HG02885 (cell line): ENCODE measurements at regions not wholly inside any gene's neighbourhood (a gene's known extent, or its start where the extent isn't known, plus 50 kb on each side); places are given as distances from the start of the nearest gene placed in this dataset.
"Not testable (repeated sequence)": the region's sequence is repeated elsewhere in the genome, so short reads cannot be mapped to it uniquely, and the experiment has no call there.

Experiments
- ATAC-seq: cut with Tn5 transposase; IDR thresholded peaks from one replicate; pipeline ENCODE4 v1.9.1; 2021; ENCODE audit warnings: mild to moderate bottlenecking; ENCODE audit not compliant: unreplicated experiment, poor library complexity

- peak; percentile 67 for ATAC-seq
Measured at GRCh38 chr6:128600397-128600951, 80.1 kb upstream of the PTPRK start.

DNA sequence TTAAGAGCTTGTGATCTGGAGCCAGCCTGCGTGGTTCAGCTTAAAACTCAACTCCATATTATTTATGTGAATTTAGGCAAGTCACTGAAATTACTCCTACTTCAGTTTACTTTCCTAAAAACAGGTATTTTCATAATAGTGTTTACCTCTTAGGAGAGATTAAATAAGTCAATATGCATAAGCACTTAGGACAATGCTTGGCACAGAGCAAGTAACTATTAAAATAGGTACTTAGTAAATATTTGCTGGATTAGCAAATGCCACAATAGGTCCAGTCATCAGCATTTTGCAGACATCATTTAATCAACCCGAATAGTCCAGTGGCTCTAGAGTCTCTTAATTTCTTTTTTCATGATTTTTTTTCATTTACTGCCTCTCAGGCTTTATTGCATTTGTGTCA lies 78.6 kb upstream of the PTPRK start:
- no peak for ATAC-seq

DNA sequence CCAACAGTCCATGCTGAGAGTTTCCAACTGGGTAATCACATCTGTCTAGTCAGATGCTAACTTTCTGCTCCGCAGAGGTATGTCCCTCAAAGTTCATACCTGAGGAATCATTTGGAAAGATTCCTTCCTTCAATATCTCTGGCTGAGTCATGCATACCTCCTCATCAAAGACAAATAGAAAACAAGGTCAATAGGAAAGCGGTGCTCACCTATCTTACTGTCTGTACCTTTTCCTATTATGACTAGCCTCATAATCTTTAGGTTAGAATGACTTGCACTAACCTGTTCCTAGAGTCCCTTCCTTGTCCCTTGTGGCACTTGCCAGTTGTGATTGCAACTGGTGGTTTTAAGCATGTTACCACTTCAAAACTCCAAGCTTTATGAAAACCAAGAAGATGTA lies 78.2 kb upstream of the PTPRK start:
- ATAC-seq = no peak

DNA sequence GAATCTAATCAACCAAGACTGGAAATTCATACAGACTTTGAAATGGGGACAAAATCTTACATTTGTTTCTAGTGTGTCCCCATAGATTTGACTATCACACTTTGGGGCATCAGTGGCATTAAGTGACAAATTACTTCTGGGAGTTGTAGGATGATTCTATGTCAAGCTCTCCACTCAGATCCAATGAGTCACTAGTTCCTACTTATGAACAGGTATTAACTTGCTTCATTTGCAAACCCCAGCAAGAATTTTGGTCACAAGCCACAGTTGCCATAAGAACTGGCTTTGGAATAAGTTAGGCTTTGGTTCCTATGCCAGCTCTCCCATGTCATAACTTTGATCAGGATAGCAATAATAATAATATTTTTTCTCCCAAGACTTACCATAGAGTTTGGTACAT lies 77.6 kb upstream of the PTPRK start:
- ATAC-seq = no peak

DNA sequence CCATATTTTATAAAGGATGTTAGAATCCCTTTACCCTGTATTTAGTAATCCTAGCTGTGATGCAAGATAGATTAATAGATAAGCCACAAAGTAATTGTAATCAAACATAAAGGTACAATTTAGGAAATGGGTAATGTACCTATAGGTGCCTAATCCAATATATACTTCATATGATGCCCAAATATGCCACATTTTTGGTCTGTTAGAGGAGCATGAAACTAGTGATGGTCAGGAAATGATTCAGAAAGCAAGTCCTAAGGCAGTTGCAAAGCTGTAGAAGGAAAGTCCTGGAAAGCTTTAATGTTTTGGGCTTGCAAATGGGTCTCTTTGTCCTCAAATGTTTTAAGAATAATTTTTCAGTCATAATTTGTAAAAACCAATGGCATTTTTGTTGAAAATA lies 76.6 kb upstream of the PTPRK start:
- ATAC-seq = no peak

- no peak for ATAC-seq
Measured at GRCh38 chr6:128595544-128595943, 75.1 kb upstream of the PTPRK start.

- ATAC-seq = no peak
Measured at GRCh38 chr6:128586095-128586494, 65.7 kb upstream of the PTPRK start.

DNA sequence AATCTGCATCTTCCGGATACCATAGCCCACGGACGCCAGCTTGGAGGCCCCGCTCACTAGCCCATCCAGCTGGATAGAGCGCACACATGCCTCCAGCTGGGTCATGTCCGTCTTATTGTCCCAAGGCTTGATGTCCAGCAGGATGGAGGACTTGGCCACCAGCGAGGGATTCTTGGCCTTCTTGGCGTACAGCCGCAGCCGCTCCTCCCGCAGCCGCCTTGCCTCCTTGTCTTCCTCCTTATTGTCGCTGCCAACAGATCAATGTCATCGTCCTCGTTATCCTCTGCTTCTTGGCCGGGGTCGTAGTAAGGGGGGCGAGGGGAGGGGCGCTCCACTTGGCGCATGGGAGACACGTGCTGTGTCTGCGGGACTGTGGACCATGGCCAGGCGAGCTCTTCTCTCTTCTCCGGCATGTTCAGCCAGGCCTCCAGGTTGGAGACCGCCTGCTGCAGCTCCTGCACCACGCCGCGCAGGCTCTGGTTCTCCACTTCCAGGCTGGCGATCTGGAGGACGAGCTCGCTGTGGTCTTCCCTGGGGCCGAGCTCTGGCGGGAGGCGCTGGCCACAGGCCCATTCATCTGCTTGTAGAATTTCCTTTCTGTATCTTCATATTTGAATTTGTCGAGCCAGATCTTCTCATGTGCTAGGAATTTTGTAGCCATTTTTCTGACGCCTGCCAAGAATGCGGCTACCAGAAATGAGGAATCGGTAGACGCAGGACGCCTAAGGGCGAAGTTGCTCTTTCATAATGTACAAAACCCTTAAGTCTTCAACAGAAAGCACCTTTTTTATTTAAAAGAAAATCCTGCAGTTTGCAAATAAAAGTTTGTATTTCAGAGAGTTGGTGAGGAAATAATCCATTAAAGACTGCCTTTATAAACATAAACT lies 60.1 kb upstream of the PTPRK start:
- ATAC-seq = no peak

- not testable (repeated sequence) for ATAC-seq
Measured at GRCh38 chr6:128575254-128575653, 54.9 kb upstream of the PTPRK start.

GRCh38 chr6:128574402-128574801 lies 54.0 kb upstream of the PTPRK start:
- ATAC-seq = peak; percentile 51

GRCh38 chr6:128573036-128573435 lies 52.6 kb upstream of the PTPRK start:
- ATAC-seq = no peak

DNA sequence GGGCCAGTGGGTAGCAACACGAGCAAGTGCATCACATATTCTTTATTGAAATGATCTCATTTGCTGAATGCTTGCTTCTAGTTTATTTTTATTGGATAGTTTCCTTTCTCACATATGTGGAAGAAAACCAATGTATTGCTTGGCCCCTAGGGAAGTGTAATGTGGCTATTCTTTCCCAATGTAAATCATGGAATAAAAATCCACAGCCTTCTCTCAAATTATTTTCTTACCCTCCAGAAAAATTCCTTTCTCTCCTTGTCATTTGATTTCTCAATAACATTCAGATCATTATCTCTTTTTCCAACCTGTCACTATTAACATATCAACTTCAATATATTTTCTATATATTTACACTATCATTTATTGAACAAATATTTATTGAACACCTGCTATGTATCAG lies 51.9 kb upstream of the PTPRK start:
- no peak for ATAC-seq

- no peak for ATAC-seq
Measured at GRCh38 chr6:128570680-128571063, 50.3 kb upstream of the PTPRK start.

DNA sequence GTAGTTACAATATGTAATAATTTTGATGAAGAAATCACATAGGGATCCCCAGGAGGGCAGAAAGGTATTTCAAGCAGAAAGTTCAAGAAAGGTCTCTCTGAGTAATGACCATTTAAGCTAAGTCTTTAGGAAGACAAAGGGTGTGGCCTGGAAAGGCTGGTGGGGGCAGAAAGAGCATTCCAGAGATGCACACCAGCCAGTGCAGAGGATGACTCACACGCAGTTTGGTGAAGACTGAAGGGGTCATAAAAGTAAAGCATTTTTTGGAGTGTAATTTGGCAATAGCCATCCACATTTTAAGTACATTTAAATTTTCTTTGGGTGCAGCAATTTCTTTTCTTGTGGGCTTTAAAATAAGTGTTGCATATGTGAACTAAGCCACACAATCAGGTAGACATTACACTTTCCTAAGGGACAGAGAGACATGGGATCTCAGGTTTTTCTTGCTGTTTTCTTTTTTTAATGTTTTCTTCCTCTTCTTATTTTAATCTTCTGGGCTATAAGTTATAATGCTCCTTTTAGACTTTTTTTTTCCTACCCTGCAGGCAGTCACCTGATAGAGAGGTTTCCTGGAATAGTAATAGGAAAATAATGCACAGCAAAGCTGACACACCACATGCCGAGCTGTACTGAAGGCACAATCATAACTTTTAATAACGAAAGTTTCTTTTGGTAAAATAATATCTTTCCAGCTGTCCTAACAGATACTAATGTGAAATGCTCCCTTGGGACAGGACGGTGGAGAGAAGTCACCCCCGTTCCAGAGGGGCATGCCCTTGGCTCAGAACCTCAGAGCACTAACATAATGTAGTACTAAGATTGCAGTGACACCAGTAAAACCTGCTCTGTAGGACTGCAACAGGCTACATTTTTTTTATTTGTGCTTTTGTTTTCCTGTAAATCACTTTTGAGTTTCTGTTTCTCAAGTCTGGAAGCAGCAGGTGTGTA lies 49.6 kb upstream of the PTPRK start:
- no peak for ATAC-seq
